Osteoblast (primary cell): ENCODE measurements at regions not wholly inside any gene's neighbourhood (a gene's known extent, or its start where the extent isn't known, plus 50 kb on each side); places are given as distances from the start of the nearest gene placed in this dataset.

Source experiments
- DNase-seq: peaks from one replicate; pipeline ENCODE4 v3.0.0; 2011; ENCODE audit warnings: low spot score, mixed read lengths; ENCODE audit not compliant: insufficient read length; ENCODE audit errors: missing footprints
- H2AFZ ChIP-seq: 2 replicates; pipeline ENCODE4 v1.6.0; 2011; ENCODE audit warnings: mild to moderate bottlenecking, low read length
- H3K27ac ChIP-seq: 2 replicates; pipeline ENCODE4 v1.5.1; 2011; ENCODE audit warnings: mild to moderate bottlenecking, low read depth, low read length, moderate library complexity
- H3K27me3 ChIP-seq: 2 replicates; pipeline ENCODE4 v1.6.0; 2012; ENCODE audit warnings: mild to moderate bottlenecking, control low read depth, inconsistent platforms, low read length, moderate library complexity; ENCODE audit not compliant: insufficient read depth
- H3K36me3 ChIP-seq: 2 replicates; pipeline ENCODE4 v1.5.1; 2011; ENCODE audit warnings: mild to moderate bottlenecking, low read length, control low read depth, moderate library complexity; ENCODE audit not compliant: insufficient read depth
- H3K4me1 ChIP-seq: 2 replicates; pipeline ENCODE4 v1.5.1; 2011; ENCODE audit warnings: mild to moderate bottlenecking, low read length, control low read depth, moderate library complexity; ENCODE audit not compliant: insufficient read depth
- H3K4me2 ChIP-seq: 2 replicates; pipeline ENCODE4 v1.6.0; 2011; ENCODE audit warnings: mild to moderate bottlenecking, low read length; ENCODE audit not compliant: insufficient read depth
- H3K4me3 ChIP-seq: fragments of 200-600 bp; sonication (generic); 3 replicates; pipeline ENCODE4 v1.5.1; 2012; ENCODE audit warnings: mild to moderate bottlenecking, low read length, inconsistent platforms; ENCODE audit not compliant: insufficient read depth
- H3K79me2 ChIP-seq: 2 replicates; pipeline ENCODE4 v1.6.0; 2012; ENCODE audit warnings: mild to moderate bottlenecking, low read length, control low read depth, inconsistent platforms; ENCODE audit not compliant: insufficient read depth
- H3K9me3 ChIP-seq: 2 replicates; pipeline ENCODE4 v1.5.1; 2011; ENCODE audit warnings: low read depth, low read length, control low read depth
- H4K20me1 ChIP-seq: 2 replicates; pipeline ENCODE4 v1.6.0; 2012; ENCODE audit warnings: mild to moderate bottlenecking, low read length, control low read depth; ENCODE audit not compliant: insufficient read depth
- CTCF ChIP-seq: IDR thresholded peaks from 2 replicates; pipeline ENCODE4 v1.5.1; 2011; ENCODE audit warnings: mild to moderate bottlenecking, low read depth, low read length, moderate library complexity; ENCODE audit errors: extremely low read depth

DNA sequence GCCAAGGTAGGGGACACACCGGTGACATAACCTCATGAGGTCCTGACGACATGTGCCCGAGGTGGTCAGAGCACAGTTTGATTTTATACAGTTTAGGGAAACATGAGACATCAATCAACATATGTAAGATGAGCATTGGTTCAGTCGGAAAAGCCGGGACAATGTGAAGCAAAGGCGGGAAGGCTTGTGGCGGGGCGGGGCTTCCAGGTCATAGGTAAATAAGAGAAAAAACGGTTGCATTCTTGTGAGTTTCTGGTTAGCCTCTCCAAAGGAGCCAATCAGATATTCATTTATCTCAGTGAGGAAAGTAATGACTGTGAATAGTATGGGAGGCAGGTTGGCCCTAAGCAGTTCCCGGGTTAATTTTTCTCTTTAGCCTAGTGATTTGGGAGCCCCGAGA lies 271.7 kb upstream of the ATP10A start:
- Histone ChIP-seq H3K36me3 (no peaks in the 10 kb centered on the region), H2AFZ (no peak overlapping the region), H3K4me3 (no peak overlapping the region), H3K27ac (no peak overlapping the region), H3K4me1 (no peaks in the 10 kb centered on the region), H3K4me2 (no peak overlapping the region), H3K79me2 (no peaks in the 10 kb centered on the region), H3K27me3 (no peaks in the 10 kb centered on the region), H3K9me3 (no peaks in the 10 kb centered on the region), H4K20me1 (no peaks in the 10 kb centered on the region)
- no peak for DNase-seq
- no peak for TF ChIP-seq CTCF

GRCh38 chr15:26134152-26134551 lies 271.0 kb upstream of the ATP10A start:
- H3K27ac ChIP-seq: no peak overlapping the region
- no peak overlapping the region for H2AFZ ChIP-seq
- no peaks in the 10 kb centered on the region for H3K27me3 ChIP-seq
- H3K4me2 ChIP-seq: no peak overlapping the region
- no peaks in the 10 kb centered on the region for H3K9me3 ChIP-seq
- no peak overlapping the region for H3K4me3 ChIP-seq
- no peak for DNase-seq
- no peaks in the 10 kb centered on the region for H3K4me1 ChIP-seq
- no peaks in the 10 kb centered on the region for H3K36me3 ChIP-seq
- TF ChIP-seq CTCF: no peak
- H3K79me2 ChIP-seq: no peaks in the 10 kb centered on the region
- H4K20me1 ChIP-seq: no peaks in the 10 kb centered on the region

DNA sequence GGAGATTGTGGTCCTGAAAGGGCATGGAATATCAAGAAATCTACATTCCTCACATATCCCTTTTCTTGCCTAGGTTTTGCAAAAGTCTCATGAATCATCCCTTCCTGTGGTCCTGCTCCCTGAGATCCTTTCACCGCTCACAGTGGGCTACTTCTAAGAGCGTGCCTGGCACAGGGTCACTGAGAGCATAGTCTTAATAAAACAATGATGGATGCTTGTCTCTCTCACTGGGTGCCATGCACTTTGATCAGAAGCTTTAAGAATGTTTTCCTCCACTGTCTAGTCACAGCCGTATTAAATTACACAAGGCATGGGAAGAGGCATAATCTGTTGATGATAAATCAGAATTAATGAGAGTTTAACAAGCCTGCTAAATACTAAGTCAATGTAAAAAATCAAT lies 269.7 kb upstream of the ATP10A start:
- H3K27me3 ChIP-seq: no peaks in the 10 kb centered on the region
- no peaks in the 10 kb centered on the region for H3K9me3 ChIP-seq
- H2AFZ ChIP-seq: no peak overlapping the region
- no peak overlapping the region for H3K27ac ChIP-seq
- no peak overlapping the region for H3K4me3 ChIP-seq
- no peaks in the 10 kb centered on the region for H3K4me1 ChIP-seq
- no peak overlapping the region for H3K4me2 ChIP-seq
- no peaks in the 10 kb centered on the region for H3K36me3 ChIP-seq
- H4K20me1 ChIP-seq: no peaks in the 10 kb centered on the region
- no peaks in the 10 kb centered on the region for H3K79me2 ChIP-seq
- no peak for DNase-seq
- TF ChIP-seq CTCF: no peak

DNA sequence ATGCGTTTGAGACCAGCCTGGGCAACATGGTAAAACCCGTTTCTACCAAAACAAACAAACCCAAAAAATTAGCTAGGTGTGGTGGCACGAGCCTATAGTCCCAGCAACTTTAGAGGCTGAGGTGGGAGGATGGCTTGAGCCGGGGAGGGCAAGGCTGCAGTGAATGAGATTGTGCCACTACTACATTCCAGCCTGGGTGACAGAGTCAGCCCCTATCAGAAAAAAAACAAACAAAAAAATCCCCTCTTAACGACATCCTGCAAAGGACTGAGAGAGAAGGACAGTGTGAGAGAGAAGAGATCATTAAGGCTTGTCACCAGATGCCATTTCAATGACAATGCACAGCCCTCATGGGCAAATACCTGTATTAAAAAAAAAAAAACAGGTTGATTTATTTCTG lies 266.7 kb upstream of the ATP10A start:
- H3K79me2 ChIP-seq: no peaks in the 10 kb centered on the region
- H3K4me1 ChIP-seq: no peaks in the 10 kb centered on the region
- no peak overlapping the region for H3K27ac ChIP-seq
- TF ChIP-seq CTCF: no peak
- H4K20me1 ChIP-seq: no peaks in the 10 kb centered on the region
- H3K4me2 ChIP-seq: no peak overlapping the region
- H3K27me3 ChIP-seq: no peaks in the 10 kb centered on the region
- H2AFZ ChIP-seq: no peak overlapping the region
- no peaks in the 10 kb centered on the region for H3K36me3 ChIP-seq
- no peaks in the 10 kb centered on the region for H3K9me3 ChIP-seq
- H3K4me3 ChIP-seq: no peak overlapping the region
- no peak for DNase-seq
